SK-N-SH treated with all-trans-retinoic acid at 6 μM for 48 hours (cell line): ENCODE measurements at regions not wholly inside any gene's neighbourhood (a gene's known extent, or its start where the extent isn't known, plus 50 kb on each side); places are given as distances from the start of the nearest gene placed in this dataset.

Source experiments
- ATAC-seq: fragments of 200-7000 bp; cut with Tn5 transposase; 3 replicates; pipeline ENCODE4 v1.9.1; 2020; ENCODE audit warnings: mild to moderate bottlenecking, moderate library complexity
- ARNTL ChIP-seq: fragments of 450-650 bp; formaldehyde crosslinking; IDR thresholded peaks from 2 replicates; pipeline ENCODE4 v1.5.0; 2020; ENCODE audit warnings: low read depth, mild to moderate bottlenecking, moderate library complexity, borderline replicate concordance
- BACH2 ChIP-seq: fragments of 250-450 bp; sonication (Bioruptor Pico); IDR thresholded peaks from 2 replicates; pipeline ENCODE4 v1.9.0; 2021; ENCODE audit warnings: mild to moderate bottlenecking, borderline replicate concordance
- CREB5 ChIP-seq: fragments of 250-450 bp; sonication (Bioruptor Pico); IDR thresholded peaks from 2 replicates; pipeline ENCODE4 v1.5.1; 2020; ENCODE audit warnings: low read depth, mild to moderate bottlenecking, moderate library complexity
- CSDC2 ChIP-seq: fragments of 250-450 bp; sonication (Bioruptor Pico); IDR thresholded peaks from 2 replicates; pipeline ENCODE4 v1.5.0; 2020; ENCODE audit warnings: mild to moderate bottlenecking, moderate library complexity
- CSRNP3 ChIP-seq: fragments of 250-450 bp; sonication (Bioruptor Pico); IDR thresholded peaks from 2 replicates; pipeline ENCODE4 v1.5.1; 2021; ENCODE audit warnings: mild to moderate bottlenecking, moderate library complexity
- ESRRG ChIP-seq: fragments of 250-450 bp; sonication (Bioruptor Pico); IDR thresholded peaks from 2 replicates; pipeline ENCODE4 v1.6.1; 2021; ENCODE audit warnings: mild to moderate bottlenecking
- GLIS3 ChIP-seq: fragments of 250-450 bp; sonication (Bioruptor Pico); IDR thresholded peaks from 2 replicates; pipeline ENCODE4 v1.5.0; 2020; ENCODE audit warnings: mild to moderate bottlenecking, moderate library complexity
- ISL1 ChIP-seq: fragments of 250-450 bp; sonication (Bioruptor Pico); IDR thresholded peaks from 2 replicates; pipeline ENCODE4 v2.1.2; 2022; ENCODE audit warnings: mild to moderate bottlenecking, moderate library complexity
- OSR1 ChIP-seq: fragments of 250-450 bp; sonication (Bioruptor Pico); IDR thresholded peaks from 2 replicates; pipeline ENCODE4 v1.8.0; 2022; ENCODE audit warnings: moderate library complexity, mild to moderate bottlenecking, inconsistent platforms
- PATZ1 ChIP-seq: fragments of 250-450 bp; sonication (Bioruptor Pico); IDR thresholded peaks from 2 replicates; pipeline ENCODE4 v1.8.0; 2020; ENCODE audit warnings: mild to moderate bottlenecking, moderate library complexity, borderline replicate concordance
- POU6F1 ChIP-seq: fragments of 250-450 bp; sonication (Bioruptor Pico); IDR thresholded peaks from 2 replicates; pipeline ENCODE4 v1.8.0; 2021; ENCODE audit warnings: low read depth, mild to moderate bottlenecking, moderate library complexity, borderline replicate concordance
- RARB ChIP-seq: fragments of 250-450 bp; sonication (Bioruptor Pico); IDR thresholded peaks from 2 replicates; pipeline ENCODE4 v1.8.0; 2021; ENCODE audit warnings: mild to moderate bottlenecking, moderate library complexity
- SNAI2 ChIP-seq: fragments of 250-450 bp; sonication (Bioruptor Pico); IDR thresholded peaks from 2 replicates; pipeline ENCODE4 v1.5.0; 2020; ENCODE audit warnings: mild to moderate bottlenecking, moderate library complexity
- TCF4 ChIP-seq: fragments of 250-450 bp; sonication (Bioruptor Pico); IDR thresholded peaks from 2 replicates; pipeline ENCODE4 v1.8.0; 2021; ENCODE audit warnings: mild to moderate bottlenecking, moderate library complexity, borderline replicate concordance
- TOX ChIP-seq: fragments of 250-450 bp; sonication (Bioruptor Pico); IDR thresholded peaks from 2 replicates; pipeline ENCODE4 v1.8.0; 2021; ENCODE audit warnings: mild to moderate bottlenecking, moderate library complexity, borderline replicate concordance
- TSHZ2 ChIP-seq: fragments of 250-450 bp; sonication (Bioruptor Pico); IDR thresholded peaks from 2 replicates; pipeline ENCODE4 v1.5.0; 2020; ENCODE audit warnings: mild to moderate bottlenecking, moderate library complexity
- ZC3H10 ChIP-seq: fragments of 250-450 bp; sonication (Bioruptor Pico); IDR thresholded peaks from 2 replicates; pipeline ENCODE4 v1.5.1; 2021; ENCODE audit warnings: mild to moderate bottlenecking, moderate library complexity
- ZFP30 ChIP-seq: fragments of 450-650 bp; formaldehyde crosslinking; IDR thresholded peaks from 2 replicates; pipeline ENCODE4 v1.5.0; 2022; ENCODE audit warnings: mild to moderate bottlenecking, moderate library complexity
- ZNF565 ChIP-seq: fragments of 450-650 bp; formaldehyde crosslinking; conservative IDR thresholded peaks from 2 replicates; pipeline ENCODE4 v1.5.0; 2020; ENCODE audit warnings: low read depth, mild to moderate bottlenecking, moderate library complexity
- ZNF70 ChIP-seq: fragments of 450-650 bp; formaldehyde crosslinking; IDR thresholded peaks from 2 replicates; pipeline ENCODE4 v1.5.0; 2020; ENCODE audit warnings: mild to moderate bottlenecking, moderate library complexity
- ZNF8 ChIP-seq: fragments of 450-650 bp; formaldehyde crosslinking; IDR thresholded peaks from 2 replicates; pipeline ENCODE4 v1.5.0; 2020; ENCODE audit warnings: mild to moderate bottlenecking, moderate library complexity

- no peak for ATAC-seq
- TF ChIP-seq GLIS3 (CRISPR knock-in tag) = no peak
- no peak for TF ChIP-seq TCF4
- no peak for TF ChIP-seq CREB5
- no peak for TF ChIP-seq TSHZ2 (CRISPR knock-in tag)
- no peak for TF ChIP-seq POU6F1 (CRISPR knock-in tag)
Measured at GRCh38 chr3:79844176-79844575, 76.4 kb upstream of the ROBO1 start.

- peak; percentile 94 for TF ChIP-seq ISL1 (CRISPR knock-in tag)
- no peak for TF ChIP-seq SNAI2
- ATAC-seq = no peak
Measured at GRCh38 chr3:79843180-79843579, 75.4 kb upstream of the ROBO1 start.

GRCh38 chr3:79835701-79836100 lies 67.9 kb upstream of the ROBO1 start:
- no peak for ATAC-seq
- TF ChIP-seq BACH2 (no peak), CREB5 (no peak), ZNF70 (CRISPR knock-in tag) (no peak), TOX (CRISPR knock-in tag) (no peak)

- no peak for TF ChIP-seq ZNF70 (CRISPR knock-in tag)
Measured at GRCh38 chr3:79824166-79824565, 56.4 kb upstream of the ROBO1 start.

GRCh38 chr3:79822076-79822475 lies 54.3 kb upstream of the ROBO1 start:
- no peak for ATAC-seq
- TF ChIP-seq ZFP30 (CRISPR knock-in tag) = no peak
- no peak for TF ChIP-seq PATZ1 (CRISPR knock-in tag)
- TF ChIP-seq ZNF565 (CRISPR knock-in tag) = no peak
- no peak for TF ChIP-seq SNAI2
- TF ChIP-seq ZNF70 (CRISPR knock-in tag) = no peak
- TF ChIP-seq ESRRG (CRISPR knock-in tag) = no peak
- no peak for TF ChIP-seq RARB (CRISPR knock-in tag)
- no peak for TF ChIP-seq ZC3H10 (CRISPR knock-in tag)
- no peak for TF ChIP-seq CSDC2 (CRISPR knock-in tag)
- TF ChIP-seq TSHZ2 (CRISPR knock-in tag) = no peak
- no peak for TF ChIP-seq GLIS3 (CRISPR knock-in tag)
- TF ChIP-seq CSRNP3 (CRISPR knock-in tag) = no peak
- no peak for TF ChIP-seq CREB5
- no peak for TF ChIP-seq TCF4
- TF ChIP-seq ZNF8 (CRISPR knock-in tag) = no peak
- no peak for TF ChIP-seq ARNTL (CRISPR knock-in tag)
- no peak for TF ChIP-seq OSR1 (CRISPR knock-in tag)

More at GRCh38 chr3:79824166-79824565, 56.4 kb upstream of the ROBO1 start:
- no peak for ATAC-seq
